Caco-2 (cell line): ENCODE measurements at regions not wholly inside any gene's neighbourhood (a gene's known extent, or its start where the extent isn't known, plus 50 kb on each side); places are given as distances from the start of the nearest gene placed in this dataset.

Experiments used
- BruUV-seq: library from RNA; stranded (reverse); fragments of 400-500 nt; replicated peaks from 2 replicates; lab custom pipeline; 2021; lab: Mats Ljungman, UMichigan
- CTCF ChIA-PET: fragments of 300-600 bp; sonication (Branson Sonifier 250); formaldehyde crosslinking; loops from one replicate; lab custom pipeline; 2022; ENCODE audit warnings: antibody characterized with exemption; lab: Charles Lee
- POLR2A ChIA-PET: fragments of 300-600 bp; sonication (Branson Sonifier 250); formaldehyde crosslinking; loops from one replicate; lab custom pipeline; 2022; ENCODE audit warnings: antibody characterized with exemption; lab: Charles Lee
- DNase-seq, 2 experiments: peaks; one replicate each; pipeline versions ENCODE4 v3.0.0 to v3.0.0-alpha.2; 2020 to 2022
- H3K27me3 ChIP-seq: replicated peaks from 2 replicates; pipeline ENCODE4 v1.6.0; 2011; ENCODE audit warnings: low read length; ENCODE audit not compliant: control insufficient read depth, insufficient read depth
- H3K36me3 ChIP-seq: 2 replicates; pipeline ENCODE4 v1.5.1; 2011; ENCODE audit warnings: low read length; ENCODE audit not compliant: control insufficient read depth, insufficient read depth
- H3K4me1 ChIP-seq: fragments of 250-450 bp; sonication (Bioruptor Pico); 2 replicates; pipeline ENCODE4 v1.5.1; 2020; ENCODE audit warnings: mild to moderate bottlenecking
- H3K4me3 ChIP-seq: 2 replicates; pipeline ENCODE4 v1.5.1; 2011; ENCODE audit warnings: low read depth, mild to moderate bottlenecking, control low read depth, low read length
- H3K9me3 ChIP-seq: fragments of 250-450 bp; sonication (Bioruptor Pico); 2 replicates; pipeline ENCODE4 v1.5.1; 2020; ENCODE audit warnings: mild to moderate bottlenecking, moderate library complexity
- H3K27ac Mint-ChIP-seq: one replicate; pipeline ENCODE4 v1.8.0; 2022; ENCODE audit warnings: mixed read lengths; ENCODE audit not compliant: unreplicated experiment
- H3K27me3 Mint-ChIP-seq: one replicate; pipeline ENCODE4 v1.8.0; 2022; ENCODE audit warnings: mixed read lengths; ENCODE audit not compliant: insufficient read depth, unreplicated experiment
- H3K36me3 Mint-ChIP-seq: one replicate; pipeline ENCODE4 v1.8.0; 2022; ENCODE audit warnings: mild to moderate bottlenecking, mixed read lengths; ENCODE audit not compliant: insufficient read depth, unreplicated experiment
- H3K4me1 Mint-ChIP-seq: one replicate; pipeline ENCODE4 v1.8.0; 2022; ENCODE audit warnings: low read depth, mixed read lengths; ENCODE audit not compliant: unreplicated experiment
- H3K4me3 Mint-ChIP-seq: one replicate; pipeline ENCODE4 v1.8.0; 2022; ENCODE audit warnings: mild to moderate bottlenecking, moderate library complexity, mixed read lengths; ENCODE audit not compliant: unreplicated experiment
- H3K9me3 Mint-ChIP-seq: one replicate; pipeline ENCODE4 v1.8.0; 2022; ENCODE audit warnings: mixed read lengths; ENCODE audit not compliant: unreplicated experiment
- CTCF ChIP-seq, 2 experiments: fragments of 200-600 bp in 1 of 2; IDR thresholded peaks; 1 replicate in 1 of 2; 2 replicates in 1 of 2; pipeline versions ENCODE4 v1.5.1 to v1.8.0; 2011 to 2022; ENCODE audit warnings: antibody characterized with exemption in 1 of 2, control low read depth in 1 of 2, inconsistent platforms in 1 of 2, low read depth in 1 of 2, low read length in 1 of 2, mild to moderate bottlenecking in 1 of 2, moderate library complexity in 1 of 2; ENCODE audit not compliant: insufficient read depth in 1 of 2, severe bottlenecking in 1 of 2, unreplicated experiment in 1 of 2
- intact Hi-C: fragments of 100-400 bp; cut with micrococcal nuclease; formaldehyde crosslinking; loops from one replicate; pipeline ENCODE4 v1.10.0; 2022; ENCODE audit not compliant: unreplicated experiment

DNA sequence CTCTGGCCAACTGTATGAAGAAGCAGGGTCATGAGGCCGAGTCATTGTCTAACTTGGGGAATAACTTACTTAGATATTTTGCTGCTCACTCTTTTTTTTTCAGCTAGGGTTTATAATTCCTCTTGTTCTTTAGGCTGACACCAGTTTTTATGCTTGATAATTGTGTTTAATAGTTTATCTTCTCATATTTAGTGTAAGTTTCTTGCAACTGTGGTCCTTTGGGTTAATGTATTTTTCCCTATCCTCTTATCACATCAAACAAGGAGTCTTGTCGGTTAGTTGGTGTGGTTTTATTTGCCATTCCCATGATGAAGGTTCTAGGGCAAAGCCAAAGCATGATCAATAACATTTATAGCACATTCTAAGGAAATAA lies 204.6 kb downstream of the NUFIP1 start:
- Histone ChIP-seq H3K4me1 (peaks cover 12% of the 10 kb centered on the region; the same call in 1 of the 2 replicates), H3K4me3 (no peak overlapping the region), H3K27me3 (no peaks in the 10 kb centered on the region), H3K9me3 (peaks cover 8% of the 10 kb centered on the region; the same call in 1 of the 2 replicates), H3K36me3 (no peaks in the 10 kb centered on the region)
- Mint-ChIP-seq H3K4me1 (peaks cover 7% of the 10 kb centered on the region), H3K36me3 (no peaks in the 10 kb centered on the region), H3K9me3 (no peaks in the 10 kb centered on the region), H3K4me3 (no peak overlapping the region), H3K27me3 (no peaks in the 10 kb centered on the region), H3K27ac (no peak overlapping the region)
- no TSS peak for BruUV-seq
- CTCF ChIA-PET = no interaction called here
- no peak for DNase-seq
- no peak for TF ChIP-seq CTCF (IDR thresholded peaks at IDR 0.05; ENCODE audit: insufficient read depth in 1 of 2, low read depth in 1 of 2, low read length in 1 of 2, severe bottlenecking in 1 of 2, unreplicated experiment in 1 of 2)
- POLR2A ChIA-PET = no interaction called here
- intact Hi-C loops = no loop called here

DNA sequence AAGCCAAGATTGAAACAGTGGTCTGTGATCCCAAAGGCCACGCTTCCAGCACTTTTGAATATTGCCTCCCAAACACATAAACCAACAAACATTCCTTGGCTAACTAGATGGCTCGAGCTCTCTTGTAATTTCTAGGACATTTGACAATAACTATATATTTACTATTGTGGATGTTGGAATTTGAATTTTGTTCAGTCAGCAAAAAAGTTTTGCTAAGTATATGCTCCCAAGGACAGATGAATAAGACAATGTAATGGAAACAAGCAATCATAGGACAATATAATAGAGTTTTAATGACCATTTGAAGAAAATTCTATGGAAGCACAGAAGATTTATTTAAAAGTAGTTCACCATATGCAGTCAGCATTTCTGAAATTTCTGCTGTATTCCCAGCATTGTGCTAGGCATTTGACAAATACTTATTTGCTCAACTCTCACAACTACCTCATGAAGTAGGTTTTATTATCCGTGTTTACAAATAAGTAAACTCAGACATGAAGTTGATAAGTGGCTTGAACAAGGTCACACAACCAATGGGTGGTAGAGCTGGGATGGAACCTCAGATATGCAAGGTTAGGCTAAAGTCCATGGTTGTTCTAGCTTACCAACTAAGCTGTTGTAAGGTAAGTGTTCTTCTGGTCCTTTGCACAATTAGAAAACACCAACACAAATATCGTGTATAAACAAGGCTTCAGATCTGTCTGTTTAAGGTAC lies 205.1 kb downstream of the NUFIP1 start:
- Histone ChIP-seq H3K4me3 (no peak overlapping the region), H3K36me3 (no peaks in the 10 kb centered on the region), H3K4me1 (peaks cover 17% of the 10 kb centered on the region), H3K27me3 (no peaks in the 10 kb centered on the region), H3K9me3 (peaks cover 2% of the 10 kb centered on the region; the same call in 1 of the 2 replicates)
- Mint-ChIP-seq H3K36me3 (no peaks in the 10 kb centered on the region), H3K4me3 (no peak overlapping the region), H3K4me1 (peaks cover 7% of the 10 kb centered on the region), H3K27ac (no peak overlapping the region), H3K27me3 (no peaks in the 10 kb centered on the region), H3K9me3 (no peaks in the 10 kb centered on the region)
- no peak for DNase-seq
- ChIA-PET POLR2A (no interaction called here), CTCF (no interaction called here)
- no TSS peak for BruUV-seq
- no peak for TF ChIP-seq CTCF (IDR thresholded peaks at IDR 0.05; ENCODE audit: insufficient read depth in 1 of 2, low read depth in 1 of 2, low read length in 1 of 2, severe bottlenecking in 1 of 2, unreplicated experiment in 1 of 2)
- intact Hi-C loops = no loop called here

DNA sequence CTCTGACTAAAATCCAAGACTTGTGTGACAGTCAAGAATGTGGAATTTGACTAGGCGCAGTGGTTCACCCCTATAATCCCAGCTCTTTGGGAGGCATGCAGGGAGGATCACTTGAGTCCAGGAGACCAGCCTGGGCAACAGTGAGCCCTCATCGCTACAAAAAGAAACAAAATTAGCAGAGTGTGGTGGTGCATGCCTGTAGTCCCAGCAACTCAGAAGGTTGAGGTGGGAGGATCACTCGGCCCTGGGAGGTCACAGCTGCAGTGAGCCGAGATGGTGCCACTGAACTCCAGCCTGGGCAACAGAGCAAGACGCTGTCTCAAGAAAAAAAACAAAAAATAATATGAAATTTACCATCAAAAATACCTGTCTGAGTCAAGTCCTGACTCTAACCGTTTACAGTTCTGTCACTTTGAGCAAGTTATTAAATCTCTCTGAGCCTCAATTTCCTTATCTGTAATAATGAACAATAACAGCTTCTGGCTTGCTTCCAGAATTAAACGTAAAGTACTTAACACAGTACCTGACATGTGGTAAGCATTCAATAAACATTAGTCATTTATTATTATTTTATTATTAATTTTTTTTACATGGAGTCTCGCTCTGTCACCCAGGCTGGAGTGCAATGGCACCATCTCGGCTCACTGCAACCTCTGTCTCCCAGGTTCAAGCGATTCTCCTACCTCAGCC lies 204.6 kb upstream of the TSC22D1 start:
- BruUV-seq = no TSS peak
- no peak overlapping the region for H3K4me3 ChIP-seq
- H3K9me3 ChIP-seq = no peaks in the 10 kb centered on the region
- peaks cover 7% of the 10 kb centered on the region for H3K4me1 Mint-ChIP-seq
- intact Hi-C loops = no loop called here
- TF ChIP-seq CTCF (IDR thresholded peaks at IDR 0.05; ENCODE audit: insufficient read depth in 1 of 2, low read depth in 1 of 2, low read length in 1 of 2, severe bottlenecking in 1 of 2, unreplicated experiment in 1 of 2) = no peak
- H3K4me1 ChIP-seq = peaks cover 22% of the 10 kb centered on the region
- no peaks in the 10 kb centered on the region for H3K27me3 Mint-ChIP-seq
- no peaks in the 10 kb centered on the region for H3K36me3 ChIP-seq
- ChIA-PET POLR2A (no interaction called here), CTCF (no interaction called here)
- H3K27ac Mint-ChIP-seq = no peak overlapping the region
- no peaks in the 10 kb centered on the region for H3K36me3 Mint-ChIP-seq
- no peak for DNase-seq
- H3K27me3 ChIP-seq = no peaks in the 10 kb centered on the region
- no peaks in the 10 kb centered on the region for H3K9me3 Mint-ChIP-seq
- no peak overlapping the region for H3K4me3 Mint-ChIP-seq
